Liver (tissue), 8 donors: ENCODE measurements at regions not wholly inside any gene's neighbourhood (a gene's known extent, or its start where the extent isn't known, plus 50 kb on each side); places are given as distances from the start of the nearest gene placed in this dataset.

Source experiments
- DNase-seq: peaks from one replicate; pipeline ENCODE4 v3.0.0-alpha.2; 2017; ENCODE audit warnings: low spot score
- H3K27ac ChIP-seq, 2 donors: one replicate each; pipeline ENCODE4 v1.7.0; 2013; ENCODE audit warnings: inconsistent platforms in 2 of 2, low read length in 2 of 2, control low read depth in 1 of 2, low read depth in 1 of 2, mild to moderate bottlenecking in 1 of 2
- H3K27me3 ChIP-seq, 4 donors: one replicate each; pipeline versions ENCODE4 v1.6.1 to v1.7.0; 2013; ENCODE audit warnings: low read length in 3 of 4, inconsistent platforms in 1 of 4, mild to moderate bottlenecking in 1 of 4, moderate library complexity in 1 of 4; ENCODE audit not compliant: control insufficient read depth in 4 of 4, insufficient read depth in 4 of 4
- H3K36me3 ChIP-seq, 4 donors: one replicate each; pipeline versions ENCODE4 v1.6.1 to v1.7.0; 2013; ENCODE audit warnings: low read length in 3 of 4, mild to moderate bottlenecking in 3 of 4, low read depth in 1 of 4, moderate library complexity in 1 of 4; ENCODE audit not compliant: control insufficient read depth in 4 of 4, insufficient read depth in 3 of 4
- H3K4me1 ChIP-seq, 4 donors: one replicate each; pipeline versions ENCODE4 v1.6.1 to v1.7.0; 2013; ENCODE audit warnings: low read length in 3 of 4, mild to moderate bottlenecking in 3 of 4, moderate library complexity in 1 of 4; ENCODE audit not compliant: control insufficient read depth in 4 of 4, insufficient read depth in 4 of 4
- H3K4me3 ChIP-seq, 3 donors: one replicate each; pipeline versions ENCODE4 v1.6.1 to v1.7.0; 2013; ENCODE audit warnings: low read length in 3 of 3, control low read depth in 1 of 3, low read depth in 1 of 3, mild to moderate bottlenecking in 1 of 3
- H3K9ac ChIP-seq, 2 donors: one replicate each; pipeline ENCODE4 v1.7.0; 2013; ENCODE audit warnings: low read length in 2 of 2, mild to moderate bottlenecking in 2 of 2, moderate library complexity in 2 of 2, control low read depth in 1 of 2, low read depth in 1 of 2
- H3K9me3 ChIP-seq, 4 donors: one replicate each; pipeline versions ENCODE4 v1.6.1 to v1.7.0; 2013; ENCODE audit warnings: low read length in 3 of 4; ENCODE audit not compliant: control insufficient read depth in 4 of 4
- EGR1 ChIP-seq, 2 donors: IDR thresholded peaks; 2 replicates each; pipeline ENCODE4 v1.6.1; 2016 to 2018; ENCODE audit warnings: antibody characterized with exemption in 2 of 2, low read depth in 2 of 2
- FOXA1 ChIP-seq: IDR thresholded peaks from 2 replicates; pipeline ENCODE4 v1.6.1; 2016; ENCODE audit warnings: antibody characterized with exemption
- FOXA2 ChIP-seq: IDR thresholded peaks from 2 replicates; pipeline ENCODE4 v1.6.1; 2016; ENCODE audit warnings: antibody characterized with exemption
- GABPA ChIP-seq, 2 donors: IDR thresholded peaks in 1 of 2; conservative IDR thresholded peaks in 1 of 2; 2 replicates each; pipeline ENCODE4 v1.6.1; 2016; ENCODE audit warnings: antibody characterized with exemption in 2 of 2, mild to moderate bottlenecking in 1 of 2, moderate library complexity in 1 of 2
- HNF4A ChIP-seq, 2 donors: conservative IDR thresholded peaks; 2 replicates each; pipeline ENCODE4 v1.6.1; 2016; ENCODE audit warnings: antibody characterized with exemption in 2 of 2, mild to moderate bottlenecking in 2 of 2
- HNF4G ChIP-seq: IDR thresholded peaks from 2 replicates; pipeline ENCODE4 v1.6.1; 2016; ENCODE audit warnings: antibody characterized with exemption
- JUND ChIP-seq, 2 donors: IDR thresholded peaks; 2 replicates each; pipeline ENCODE4 v1.6.1; 2016; ENCODE audit warnings: antibody characterized with exemption in 2 of 2
- NR2F2 ChIP-seq: IDR thresholded peaks from 2 replicates; pipeline ENCODE4 v1.6.1; 2016; ENCODE audit warnings: antibody characterized with exemption
- RAD21 ChIP-seq, 2 donors: IDR thresholded peaks; 2 replicates each; pipeline ENCODE4 v1.6.1; 2016; ENCODE audit warnings: antibody characterized with exemption in 2 of 2, mild to moderate bottlenecking in 2 of 2
- REST ChIP-seq: IDR thresholded peaks from 2 replicates; pipeline ENCODE4 v1.6.1; 2016; ENCODE audit warnings: antibody characterized with exemption, mild to moderate bottlenecking
- RXRA ChIP-seq, 2 donors: IDR thresholded peaks; 2 replicates each; pipeline ENCODE4 v1.6.1; 2017 to 2018; ENCODE audit warnings: antibody characterized with exemption in 2 of 2, mild to moderate bottlenecking in 1 of 2
- SP1 ChIP-seq: IDR thresholded peaks from 2 replicates; pipeline ENCODE4 v1.6.1; 2018; ENCODE audit warnings: antibody characterized with exemption, mild to moderate bottlenecking
- TAF1 ChIP-seq: conservative IDR thresholded peaks from 2 replicates; pipeline ENCODE4 v1.6.1; 2016; ENCODE audit warnings: antibody characterized with exemption, mild to moderate bottlenecking
- YY1 ChIP-seq: IDR thresholded peaks from 2 replicates; pipeline ENCODE4 v1.6.1; 2016; ENCODE audit warnings: antibody characterized with exemption, mild to moderate bottlenecking
- WGBS: extraction: QIAGEN DNeasy Blood & Tissue Kit; methylation state at CpG from one replicate; pipeline ENCODE4 v1.1.7; 2013; 5-methylcytosine and 5-hydroxymethylcytosine counted together
- TF ChIP-seq, protein P1 (sequence below): IDR thresholded peaks from 2 replicates; pipeline ENCODE4 v1.6.1; 2016; ENCODE audit warnings: antibody characterized with exemption
- TF ChIP-seq, protein P2 (sequence below): fragments of 150-350 bp; IDR thresholded peaks from 2 replicates; pipeline ENCODE4 v1.5.1; 2017; ENCODE audit warnings: improper control_type of control experiment, low read depth, low read length; ENCODE audit not compliant: missing input control
- TF ChIP-seq, protein P3 (sequence below): IDR thresholded peaks from 2 replicates; pipeline ENCODE4 v1.6.1; 2016; ENCODE audit warnings: antibody characterized with exemption
- donor health status: healthy.
- donor health status: healthy.
- donor health status: healthy.
- donor health status: healthy.
- donor health status: healthy.

DNA sequence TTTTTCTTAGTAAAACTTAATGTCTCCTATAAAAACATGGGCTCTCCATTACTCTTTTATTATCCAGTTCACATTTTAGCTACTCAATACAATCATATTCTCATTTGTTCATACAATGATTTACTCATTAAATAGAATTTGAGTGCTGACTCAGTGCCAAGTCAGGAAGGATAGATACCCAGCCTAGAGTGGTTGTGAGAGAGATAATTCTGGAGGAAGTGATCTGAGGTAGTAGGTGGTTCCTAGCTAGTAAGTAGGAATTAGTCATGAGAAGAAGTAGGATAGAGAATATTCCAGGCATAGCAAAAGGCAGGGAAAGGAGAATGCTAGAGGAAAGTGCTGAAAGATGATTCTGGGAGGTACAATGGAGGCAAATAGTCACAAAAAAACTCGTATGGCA is 133.5 kb upstream of the MBL2 start:
- no peaks in the 10 kb centered on the region for H3K9me3 ChIP-seq
- DNase-seq = no peak
- peaks cover 0 to 4% (median 0%) of the 10 kb centered on the region in 4 donors for H3K27me3 ChIP-seq
- TF ChIP-seq EGR1 (IDR thresholded peaks at IDR 0.05; ENCODE audit: low read depth in 2 of 2) (no peak), TAF1 (no peak), FOXA1 (no peak), FOXA2 (no peak), HNF4G (no peak), YY1 (no peak), RXRA (IDR thresholded peaks at IDR 0.05) (no peak), JUND (IDR thresholded peaks at IDR 0.05) (no peak), NR2F2 (no peak), HNF4A (conservative IDR thresholded peaks at IDR 0.05) (no peak), REST (no peak), SP1 (no peak)
- TF ChIP-seq, protein P1, sequence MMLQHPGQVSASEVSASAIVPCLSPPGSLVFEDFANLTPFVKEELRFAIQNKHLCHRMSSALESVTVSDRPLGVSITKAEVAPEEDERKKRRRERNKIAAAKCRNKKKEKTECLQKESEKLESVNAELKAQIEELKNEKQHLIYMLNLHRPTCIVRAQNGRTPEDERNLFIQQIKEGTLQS = no peak
- TF ChIP-seq, protein P2, sequence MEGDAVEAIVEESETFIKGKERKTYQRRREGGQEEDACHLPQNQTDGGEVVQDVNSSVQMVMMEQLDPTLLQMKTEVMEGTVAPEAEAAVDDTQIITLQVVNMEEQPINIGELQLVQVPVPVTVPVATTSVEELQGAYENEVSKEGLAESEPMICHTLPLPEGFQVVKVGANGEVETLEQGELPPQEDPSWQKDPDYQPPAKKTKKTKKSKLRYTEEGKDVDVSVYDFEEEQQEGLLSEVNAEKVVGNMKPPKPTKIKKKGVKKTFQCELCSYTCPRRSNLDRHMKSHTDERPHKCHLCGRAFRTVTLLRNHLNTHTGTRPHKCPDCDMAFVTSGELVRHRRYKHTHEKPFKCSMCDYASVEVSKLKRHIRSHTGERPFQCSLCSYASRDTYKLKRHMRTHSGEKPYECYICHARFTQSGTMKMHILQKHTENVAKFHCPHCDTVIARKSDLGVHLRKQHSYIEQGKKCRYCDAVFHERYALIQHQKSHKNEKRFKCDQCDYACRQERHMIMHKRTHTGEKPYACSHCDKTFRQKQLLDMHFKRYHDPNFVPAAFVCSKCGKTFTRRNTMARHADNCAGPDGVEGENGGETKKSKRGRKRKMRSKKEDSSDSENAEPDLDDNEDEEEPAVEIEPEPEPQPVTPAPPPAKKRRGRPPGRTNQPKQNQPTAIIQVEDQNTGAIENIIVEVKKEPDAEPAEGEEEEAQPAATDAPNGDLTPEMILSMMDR = no peak
- H3K36me3 ChIP-seq = no peaks in the 10 kb centered on the region
- no peak overlapping the region for H3K9ac ChIP-seq
- H3K4me1 ChIP-seq = no peaks in the 10 kb centered on the region
- no peak overlapping the region for H3K4me3 ChIP-seq
- no peak overlapping the region for H3K27ac ChIP-seq
- whole genome bisulfite sequencing = 86% methylated on average over 1 of the region's 1 CpG

DNA sequence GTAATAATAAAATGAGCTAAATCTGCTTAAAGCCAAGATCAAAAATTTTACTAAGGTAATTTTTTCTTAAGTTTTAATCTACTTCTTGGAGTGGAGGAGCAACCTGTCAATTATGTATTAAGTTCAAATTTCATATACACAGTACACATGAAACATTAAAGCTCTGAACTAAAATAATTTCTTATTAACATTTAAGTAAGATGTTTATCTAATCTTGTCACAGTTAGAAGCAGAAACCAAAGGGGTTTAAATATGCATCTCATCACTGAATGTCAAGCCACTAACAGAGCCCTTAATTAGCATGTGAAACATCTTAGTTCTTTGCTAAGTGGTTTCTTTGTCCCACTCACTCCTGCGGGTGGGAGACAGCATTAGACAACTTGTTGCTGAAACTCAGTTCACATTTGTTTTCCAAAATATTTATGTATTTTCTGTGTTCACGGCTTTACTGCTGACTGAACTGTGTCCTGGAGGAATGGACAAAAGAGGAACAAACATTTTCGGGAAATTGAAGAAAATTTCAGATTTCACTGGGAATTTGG is 130.9 kb upstream of the MBL2 start:
- Histone ChIP-seq H3K27ac (no peak overlapping the region), H3K27me3 (peaks cover 0 to 4% (median 0%) of the 10 kb centered on the region in 4 donors), H3K36me3 (no peaks in the 10 kb centered on the region), H3K4me1 (no peaks in the 10 kb centered on the region), H3K4me3 (no peak overlapping the region), H3K9ac (no peak overlapping the region), H3K9me3 (no peaks in the 10 kb centered on the region)
- WGBS = 67% methylated on average over 3 of the region's 3 CpGs
- no peak for DNase-seq
- TF ChIP-seq HNF4A (conservative IDR thresholded peaks at IDR 0.05) (no peak), RAD21 (IDR thresholded peaks at IDR 0.05) (no peak), HNF4G (no peak), JUND (IDR thresholded peaks at IDR 0.05) (no peak), YY1 (no peak), REST (no peak), RXRA (IDR thresholded peaks at IDR 0.05) (no peak), TAF1 (no peak), NR2F2 (no peak), FOXA2 (no peak), GABPA (IDR thresholded peaks at IDR 0.05 in 1 of 2, conservative IDR thresholded peaks at IDR 0.05 in 1 of 2) (no peak), FOXA1 (no peak), EGR1 (IDR thresholded peaks at IDR 0.05; ENCODE audit: low read depth in 2 of 2) (no peak)
- TF ChIP-seq, protein P2 = no peak
- TF ChIP-seq, protein P1 = no peak
- TF ChIP-seq, protein P3, sequence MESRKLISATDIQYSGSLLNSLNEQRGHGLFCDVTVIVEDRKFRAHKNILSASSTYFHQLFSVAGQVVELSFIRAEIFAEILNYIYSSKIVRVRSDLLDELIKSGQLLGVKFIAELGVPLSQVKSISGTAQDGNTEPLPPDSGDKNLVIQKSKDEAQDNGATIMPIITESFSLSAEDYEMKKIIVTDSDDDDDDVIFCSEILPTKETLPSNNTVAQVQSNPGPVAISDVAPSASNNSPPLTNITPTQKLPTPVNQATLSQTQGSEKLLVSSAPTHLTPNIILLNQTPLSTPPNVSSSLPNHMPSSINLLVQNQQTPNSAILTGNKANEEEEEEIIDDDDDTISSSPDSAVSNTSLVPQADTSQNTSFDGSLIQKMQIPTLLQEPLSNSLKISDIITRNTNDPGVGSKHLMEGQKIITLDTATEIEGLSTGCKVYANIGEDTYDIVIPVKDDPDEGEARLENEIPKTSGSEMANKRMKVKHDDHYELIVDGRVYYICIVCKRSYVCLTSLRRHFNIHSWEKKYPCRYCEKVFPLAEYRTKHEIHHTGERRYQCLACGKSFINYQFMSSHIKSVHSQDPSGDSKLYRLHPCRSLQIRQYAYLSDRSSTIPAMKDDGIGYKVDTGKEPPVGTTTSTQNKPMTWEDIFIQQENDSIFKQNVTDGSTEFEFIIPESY = no peak
